ENCODE measurements at regions not wholly inside any gene's neighbourhood (a gene's known extent, or its start where the extent isn't known, plus 50 kb on each side); places are given as distances from the start of the nearest gene placed in this dataset.

DNA sequence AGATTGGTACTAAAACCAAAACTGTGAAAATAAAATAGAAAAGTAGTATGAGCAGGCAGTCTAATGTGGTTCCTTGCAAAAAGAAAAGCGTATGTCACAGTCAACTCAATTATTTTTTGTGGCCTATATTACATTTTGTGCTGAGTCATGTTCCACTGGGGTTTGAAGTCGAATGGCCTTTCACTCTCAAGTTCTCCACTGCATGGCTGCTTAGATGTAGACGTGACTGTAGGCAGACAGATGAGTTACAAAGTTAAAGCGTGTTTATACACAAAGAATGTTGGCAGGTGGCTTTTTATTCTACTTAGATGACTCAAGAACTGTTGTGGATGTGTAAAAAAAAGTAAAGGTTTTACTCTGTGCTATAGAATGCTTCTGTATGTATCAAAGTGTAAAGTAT, 133.9 kb downstream of the SLITRK6 start:
- DNase-seq (ENCODE audit: low read depth in 2 of 3, low spot score in 2 of 3), result no peak

DNA sequence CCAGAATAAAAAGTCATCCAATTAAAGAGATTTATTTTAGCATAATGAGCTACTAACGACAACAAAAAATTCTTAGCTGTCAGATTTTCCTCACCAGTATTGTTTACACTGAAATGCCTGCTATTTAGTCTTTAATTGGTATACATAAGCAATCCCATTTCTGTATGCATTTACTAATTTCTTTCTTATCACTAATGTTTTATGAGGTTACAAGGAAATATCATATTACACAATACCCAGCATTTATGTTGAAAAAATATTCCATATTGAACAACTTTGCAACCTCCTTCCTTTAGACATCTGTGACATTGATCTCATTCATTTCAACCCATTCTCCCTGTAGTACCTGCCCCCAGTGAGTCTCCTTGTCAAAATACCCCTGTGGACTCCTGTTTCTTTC, 135.4 kb downstream of the SLITRK6 start:
- DNase-seq (ENCODE audit: low read depth in 2 of 3, low spot score in 2 of 3), result no peak

DNA sequence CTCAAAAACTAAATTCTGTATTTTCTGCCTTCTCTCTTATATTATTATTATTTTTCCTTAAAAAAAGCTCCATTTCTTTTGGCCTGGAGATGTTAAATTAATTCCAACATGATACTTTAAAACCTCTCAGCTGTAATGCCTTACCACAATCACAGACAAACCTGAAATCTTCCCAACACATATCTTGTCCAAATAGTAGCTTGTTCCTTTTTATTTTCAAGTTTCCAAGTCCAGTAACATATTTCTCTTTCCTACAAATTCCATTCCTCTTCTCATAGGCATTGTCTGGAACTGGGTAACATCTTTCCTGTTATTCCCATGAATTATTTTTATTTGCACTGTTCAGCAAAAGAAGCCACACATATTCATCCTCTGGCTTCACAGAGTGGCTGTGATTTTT, 137.0 kb downstream of the SLITRK6 start:
- DNase-seq (ENCODE audit: low read depth in 2 of 3, low spot score in 2 of 3), result no peak

DNA sequence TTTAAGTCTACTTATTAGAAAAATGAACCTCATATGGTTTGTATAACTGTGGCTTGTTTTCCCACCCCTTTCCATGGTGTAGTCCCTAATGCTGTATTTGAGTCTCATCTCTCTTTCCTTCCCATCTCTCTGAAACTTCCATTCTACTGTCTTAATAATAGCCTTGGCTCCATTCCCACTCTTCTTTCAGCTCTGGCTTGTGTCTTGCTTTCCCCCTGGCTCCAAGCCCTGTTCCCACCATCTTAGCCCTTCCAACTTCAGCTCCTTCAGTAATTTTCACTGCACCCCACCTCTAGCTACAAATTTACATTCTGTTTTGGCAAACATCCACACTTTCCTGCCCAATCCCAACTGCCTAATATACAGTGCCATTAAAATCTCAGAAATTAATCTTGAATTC, 137.5 kb downstream of the SLITRK6 start:
- no peak for DNase-seq (ENCODE audit: low read depth in 2 of 3, low spot score in 2 of 3)

DNA sequence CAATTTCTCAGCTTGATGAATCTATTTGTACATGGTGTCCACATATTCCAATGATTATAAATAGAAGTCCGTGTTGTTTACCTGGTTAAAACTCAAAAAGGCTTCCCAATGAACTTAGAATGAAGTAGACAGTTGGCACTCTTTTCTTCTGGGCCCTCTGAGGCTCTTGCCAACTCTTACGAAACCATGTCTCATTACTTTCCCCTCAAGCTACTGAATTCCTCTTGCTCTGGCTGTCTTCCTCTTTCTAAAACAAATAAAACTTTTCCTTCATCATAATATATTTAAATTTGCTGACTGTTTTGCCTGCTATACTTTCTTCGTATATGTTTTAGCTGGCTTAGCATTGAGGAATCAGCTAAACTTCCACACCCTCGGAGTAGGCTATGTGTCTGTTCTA, 139.7 kb downstream of the SLITRK6 start:
- DNase-seq (ENCODE audit: low read depth in 2 of 3, low spot score in 2 of 3), result no peak

DNA sequence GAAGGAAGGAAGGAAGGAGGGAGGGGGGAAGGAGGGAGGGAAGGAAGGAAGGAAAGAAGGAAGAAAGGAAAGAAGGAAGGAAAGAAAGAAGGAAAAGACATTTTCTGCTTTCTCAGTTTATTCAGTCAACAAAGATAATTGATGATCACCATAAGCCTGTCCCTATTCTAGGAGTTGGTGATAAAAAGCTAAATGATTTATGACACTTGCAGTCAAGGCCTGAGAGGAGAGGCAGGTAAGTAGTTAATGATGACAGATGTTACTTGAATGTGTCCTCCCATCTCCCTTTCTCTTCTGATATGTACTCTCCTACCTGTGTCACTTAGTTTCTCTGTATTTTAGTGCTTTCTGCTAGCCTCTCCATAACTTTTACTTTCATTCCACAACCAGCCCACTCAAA, 141.3 kb downstream of the SLITRK6 start:
- no peak for DNase-seq (ENCODE audit: low read depth in 2 of 3, low spot score in 2 of 3)

DNA sequence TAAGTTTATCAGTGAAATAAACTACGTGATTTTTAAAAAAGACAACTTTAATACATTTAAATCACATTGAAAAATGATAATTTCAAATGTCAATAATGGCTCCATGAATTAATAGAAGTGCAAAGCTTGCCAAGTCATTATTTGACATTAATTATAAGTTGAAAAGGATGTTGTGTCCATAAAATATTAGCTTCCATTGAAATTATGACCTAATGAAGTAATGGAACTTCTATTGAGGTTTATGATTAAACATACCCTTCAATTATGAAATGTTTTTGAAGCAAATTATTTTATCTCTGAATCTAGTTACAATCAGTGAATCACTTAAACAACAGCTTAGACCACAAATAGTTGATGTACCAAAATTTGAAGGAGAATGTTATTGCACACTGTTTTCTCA, 144.2 kb downstream of the SLITRK6 start:
- DNase-seq (ENCODE audit: low read depth in 2 of 3, low spot score in 2 of 3), result no peak

DNA sequence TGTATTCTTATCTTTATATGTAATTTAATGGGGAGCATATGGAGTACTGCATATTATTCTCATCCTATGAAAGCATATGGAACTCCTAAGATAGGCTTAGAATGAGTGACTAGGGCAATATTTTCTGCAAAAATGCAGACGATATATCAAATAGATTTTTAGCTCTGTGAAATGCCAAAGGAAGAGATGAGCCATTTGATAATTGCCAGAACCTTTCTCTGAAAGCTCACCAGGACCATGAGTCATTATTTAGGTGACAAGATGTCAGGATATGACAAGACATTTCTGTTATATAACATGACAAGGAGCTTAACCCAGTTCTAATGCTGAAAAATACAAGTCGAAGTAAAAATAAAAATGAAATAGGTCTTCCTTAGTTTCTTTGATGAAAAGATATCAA, 145.0 kb downstream of the SLITRK6 start:
- no peak for DNase-seq (ENCODE audit: low read depth in 2 of 3, low spot score in 2 of 3)

DNA sequence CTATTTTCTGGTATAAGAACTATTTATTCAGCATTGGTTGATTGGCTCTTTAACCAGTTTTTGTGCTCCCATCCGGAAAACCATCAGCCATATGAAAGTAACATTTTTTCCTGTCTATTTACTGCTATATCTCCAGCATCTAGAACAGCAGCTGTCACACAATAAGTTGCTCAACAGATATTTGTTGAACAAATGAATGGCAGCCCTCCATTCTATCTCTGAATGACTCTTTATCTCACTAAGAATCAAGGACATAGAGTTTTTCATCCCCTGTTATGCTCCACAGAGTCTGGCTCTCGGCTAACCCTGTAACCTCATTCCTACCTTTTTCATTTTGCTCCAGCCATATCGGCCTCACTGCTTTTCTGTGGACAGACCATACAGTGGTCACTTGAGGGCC, 145.5 kb downstream of the SLITRK6 start:
- DNase-seq (ENCODE audit: low read depth in 2 of 3, low spot score in 2 of 3), result no peak

DNA sequence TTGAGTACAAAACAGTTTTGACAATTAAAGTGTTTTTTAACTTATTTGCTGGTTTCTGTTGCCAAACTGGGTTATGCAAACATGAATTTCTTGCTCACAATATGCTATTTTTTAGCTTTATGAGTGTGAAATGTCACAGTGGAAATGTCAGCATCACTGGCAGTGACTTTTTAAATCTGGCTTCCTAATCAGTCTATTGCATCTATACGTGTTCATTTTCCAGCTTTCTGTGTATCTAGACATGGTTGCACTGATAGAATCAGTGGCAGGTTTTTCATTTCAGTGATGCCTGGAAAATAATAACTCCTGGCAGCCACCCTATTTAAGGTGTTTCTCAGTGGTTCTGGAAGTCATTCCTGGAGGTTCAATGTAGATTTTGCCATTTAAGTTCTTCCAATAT, 146.7 kb downstream of the SLITRK6 start:
- DNase-seq (ENCODE audit: low read depth in 2 of 3, low spot score in 2 of 3), result no peak

DNA sequence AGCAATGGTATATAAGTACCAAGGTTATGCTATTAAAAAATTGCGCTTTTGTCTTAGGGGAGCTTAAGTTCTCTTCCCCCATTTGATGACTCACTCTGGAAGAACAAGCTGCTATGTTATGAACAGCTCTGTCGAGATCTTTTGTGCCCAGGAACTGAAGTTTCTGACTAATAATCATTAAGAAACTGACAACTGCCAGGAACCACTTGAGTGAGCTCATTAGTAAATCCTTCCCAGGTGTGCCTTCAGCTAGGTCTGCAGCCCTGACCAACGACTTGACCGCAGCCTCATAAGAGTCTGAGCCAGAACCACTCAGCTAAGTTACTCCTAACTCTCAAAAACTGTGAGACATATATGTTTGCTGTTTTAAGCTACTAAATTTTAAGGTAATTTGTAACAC, 147.8 kb downstream of the SLITRK6 start:
- no peak for DNase-seq (ENCODE audit: low read depth in 2 of 3, low spot score in 2 of 3)

DNA sequence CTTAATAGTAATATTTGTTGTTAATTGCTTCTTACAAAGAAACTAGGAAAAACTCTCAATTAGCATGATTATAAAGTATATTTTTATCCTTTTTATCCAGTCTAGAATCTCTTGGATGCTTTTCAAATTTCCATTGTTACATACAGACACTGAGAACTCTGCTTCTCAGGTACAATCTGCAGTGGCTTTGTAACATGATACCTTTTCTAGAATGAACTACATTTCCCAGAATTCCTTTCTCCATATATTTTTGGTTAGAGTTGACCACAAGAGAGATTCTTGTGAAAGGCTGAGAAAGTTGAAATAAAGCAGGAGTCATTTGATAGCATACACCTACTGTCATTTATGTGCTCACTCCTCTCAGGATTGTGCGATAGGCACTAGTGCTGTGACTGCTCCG, 148.6 kb downstream of the SLITRK6 start:
- DNase-seq (ENCODE audit: low read depth in 2 of 3, low spot score in 2 of 3), result no peak

DNA sequence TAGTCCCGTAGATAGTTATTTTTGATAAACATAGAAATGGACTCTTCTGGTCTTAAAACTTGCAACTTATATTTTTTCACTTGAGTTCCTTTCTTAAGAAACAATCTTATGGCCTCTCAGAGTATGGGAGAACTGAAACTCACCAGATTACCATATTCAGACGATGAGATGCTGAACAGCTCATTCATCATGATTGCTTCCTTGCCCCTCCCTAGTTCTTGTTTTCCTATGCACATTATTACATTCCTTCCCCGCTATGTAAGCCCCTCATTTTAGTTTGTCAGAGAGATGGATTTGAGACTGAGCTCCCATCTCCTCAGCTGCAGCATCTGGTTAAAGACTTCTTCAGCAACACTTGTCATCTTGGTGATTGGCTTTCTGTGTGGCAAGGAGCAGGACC, 158.5 kb downstream of the SLITRK6 start:
- no peak for DNase-seq (ENCODE audit: low read depth in 2 of 3, low spot score in 2 of 3)

DNA sequence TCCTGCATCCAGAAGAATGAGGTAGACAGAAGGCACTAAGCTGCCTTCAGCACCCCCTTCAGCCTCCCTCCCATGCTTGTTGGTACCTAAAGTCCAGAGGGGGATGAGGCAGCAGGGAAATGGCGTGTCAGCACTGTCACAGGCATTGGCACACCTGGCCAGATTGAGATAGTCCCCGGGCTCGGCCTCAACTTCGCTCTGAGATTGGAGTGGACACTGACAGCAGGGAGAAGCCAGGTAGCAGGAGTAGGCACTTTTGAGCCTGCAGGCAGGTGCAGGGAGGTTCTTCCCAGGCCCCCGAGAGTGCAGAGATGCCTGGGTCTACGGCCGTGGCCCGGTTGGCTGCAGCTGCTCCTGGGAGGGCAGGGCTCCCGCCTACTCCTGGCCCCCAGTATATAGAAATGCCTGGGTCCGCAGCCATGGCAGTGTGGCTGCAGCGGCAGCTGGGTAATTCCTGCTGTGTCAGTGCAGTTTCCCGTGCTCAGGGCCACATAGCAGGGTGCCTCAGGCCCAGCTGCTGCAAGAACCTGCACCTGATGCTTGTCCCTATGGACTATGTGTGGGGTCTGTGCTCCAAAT, 160.3 kb downstream of the SLITRK6 start:
- no peak for DNase-seq (ENCODE audit: low read depth in 2 of 3, low spot score in 2 of 3)

DNA sequence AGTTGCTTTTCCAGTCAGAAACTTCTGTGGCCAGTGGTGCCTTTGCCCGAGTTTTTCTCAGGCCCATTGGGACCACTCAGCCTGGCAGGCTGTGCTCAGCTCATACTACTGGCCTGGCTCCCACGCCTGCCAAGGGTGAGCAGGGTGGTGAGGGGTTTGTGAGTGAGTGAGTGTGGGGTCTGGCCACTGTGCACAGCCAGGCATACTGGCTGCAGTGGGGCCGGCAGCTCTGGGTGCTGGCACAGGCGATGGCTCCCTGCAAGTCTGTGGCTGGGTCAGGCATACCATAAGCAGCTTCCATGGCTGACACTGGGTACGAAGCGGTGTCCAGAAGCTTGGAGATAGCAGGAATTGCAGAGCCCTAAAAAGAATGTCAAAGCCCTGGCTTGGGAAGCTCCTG, 161.0 kb downstream of the SLITRK6 start:
- DNase-seq (ENCODE audit: low read depth in 2 of 3, low spot score in 2 of 3), result no peak

DNA sequence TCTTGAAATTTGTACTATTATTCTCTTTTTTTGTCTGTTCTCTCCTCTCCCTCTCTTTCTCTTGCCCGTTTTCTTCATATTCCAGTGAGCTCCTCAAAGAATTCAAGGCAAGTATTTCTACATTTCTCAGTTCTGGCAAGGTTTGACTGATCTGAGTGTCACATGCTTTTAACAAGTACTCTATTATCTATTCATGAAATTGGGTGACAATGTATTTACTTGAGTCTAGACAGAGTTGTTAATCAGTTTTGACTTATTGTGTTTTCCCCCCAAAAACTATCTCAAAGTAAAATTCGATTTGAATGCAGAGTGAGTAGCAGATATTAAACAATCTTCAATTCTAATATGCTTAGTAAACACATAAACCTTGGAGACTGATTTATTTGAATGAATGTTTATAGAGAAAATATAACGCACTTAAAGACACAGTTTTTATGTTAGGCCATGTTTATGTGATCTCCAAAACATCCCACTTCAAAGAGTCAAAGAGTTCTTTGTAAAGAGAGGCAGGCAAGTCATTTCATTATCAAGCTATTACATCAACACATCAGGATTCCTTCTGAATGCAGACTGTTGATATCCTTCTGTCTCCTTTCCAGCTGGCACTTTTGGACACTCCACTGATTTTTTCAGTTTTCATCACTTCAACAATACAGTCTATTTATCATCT, 166.6 kb downstream of the SLITRK6 start:
- DNase-seq (ENCODE audit: low read depth in 2 of 3, low spot score in 2 of 3), result no peak

DNA sequence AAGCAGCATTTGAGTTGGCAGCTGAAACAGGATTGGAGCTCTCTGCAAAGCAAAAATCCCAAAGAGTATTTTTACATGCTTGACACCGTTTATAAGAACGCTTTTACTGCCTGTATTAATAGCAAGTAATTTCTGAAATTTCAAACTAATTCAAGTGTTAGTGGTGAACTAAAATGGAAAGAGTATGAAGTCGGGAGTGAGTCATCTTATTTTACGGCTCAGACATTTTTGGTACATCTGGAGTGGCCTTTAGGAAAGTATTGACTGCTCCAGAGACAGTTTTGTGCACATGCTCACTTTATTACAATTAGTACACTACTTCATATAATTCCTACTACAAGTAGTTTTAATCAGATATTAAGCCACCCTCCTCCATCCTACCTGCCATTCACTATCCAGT, 167.4 kb downstream of the SLITRK6 start:
- no peak for DNase-seq (ENCODE audit: low read depth in 2 of 3, low spot score in 2 of 3)

DNA sequence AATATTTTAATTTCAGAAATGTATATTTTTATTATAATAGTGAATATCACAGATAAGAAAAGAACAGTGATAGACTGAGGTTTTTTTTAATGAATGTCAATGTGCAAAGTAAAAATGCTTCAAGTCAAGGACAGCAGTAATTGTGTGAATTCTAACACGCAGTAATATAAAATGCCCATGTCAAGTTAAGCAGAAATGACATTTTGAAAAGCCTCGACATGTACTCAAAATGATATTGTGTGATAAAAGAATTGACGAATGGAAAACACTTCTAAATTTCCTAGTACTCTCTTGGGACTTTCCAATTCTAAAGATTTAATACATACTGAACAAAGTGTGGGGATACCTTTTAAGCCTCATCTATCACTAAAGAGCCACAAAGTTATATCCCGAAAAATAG, 172.6 kb downstream of the SLITRK6 start:
- DNase-seq (ENCODE audit: low read depth in 2 of 3, low spot score in 2 of 3), result no peak

DNA sequence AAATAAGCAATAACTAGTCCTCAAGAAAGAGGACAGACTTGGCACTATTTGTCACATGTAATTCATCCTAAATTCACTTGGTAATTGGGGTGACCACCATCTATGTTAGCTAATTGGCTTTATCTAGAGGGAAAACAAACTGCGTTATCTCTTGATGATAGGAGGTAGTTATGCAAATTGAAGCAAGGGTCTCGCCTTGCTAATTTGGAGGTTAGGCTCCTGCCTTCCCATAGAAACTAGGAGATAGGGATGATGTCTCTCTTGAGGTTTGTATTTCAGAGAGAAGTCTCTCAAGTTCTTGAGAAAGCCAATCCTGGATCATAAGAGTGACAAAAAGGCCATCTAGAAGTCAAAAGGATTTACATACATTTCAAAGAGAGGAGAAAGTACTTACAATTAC, 179.9 kb downstream of the SLITRK6 start:
- DNase-seq (ENCODE audit: low read depth in 2 of 3, low spot score in 2 of 3), result no peak

DNA sequence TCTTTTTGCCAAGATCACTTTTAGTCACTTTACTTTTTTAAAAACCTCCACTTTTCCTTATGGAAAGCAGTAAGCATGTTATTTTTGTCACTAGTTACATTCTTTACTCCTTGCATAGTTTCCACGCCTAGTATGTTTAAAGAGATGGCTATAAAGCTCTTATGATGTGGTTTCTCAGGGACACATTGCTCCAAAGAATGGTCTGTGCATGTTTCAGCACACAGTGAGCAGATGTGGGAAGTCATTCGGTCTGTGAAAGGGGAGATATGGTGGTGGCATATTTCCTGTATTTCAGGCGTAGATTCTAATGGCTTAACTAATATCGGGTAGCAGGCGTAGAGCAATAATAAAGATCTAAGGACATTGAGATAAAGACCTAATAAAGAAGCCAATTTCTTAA, 180.7 kb downstream of the SLITRK6 start:
- DNase-seq (ENCODE audit: low read depth in 2 of 3, low spot score in 2 of 3), result no peak

DNA sequence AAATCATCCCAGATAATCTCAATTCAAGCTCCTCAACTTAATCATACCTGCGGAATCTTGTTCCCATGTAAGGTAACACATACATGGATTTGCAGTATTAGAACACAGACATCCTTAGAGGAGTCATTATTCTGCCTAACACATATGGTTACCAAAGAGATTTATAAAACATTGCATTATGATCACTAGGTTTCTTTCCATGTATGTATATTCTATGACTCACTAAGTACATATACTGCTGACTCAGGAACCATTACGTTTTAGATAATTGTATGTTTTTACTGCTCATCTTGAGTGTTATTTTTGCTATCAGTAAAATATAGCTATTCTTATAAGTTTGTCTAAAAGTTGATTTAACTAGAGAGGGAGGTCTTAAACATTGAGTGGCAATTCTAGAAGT, 182.9 kb downstream of the SLITRK6 start:
- DNase-seq (ENCODE audit: low read depth in 2 of 3, low spot score in 2 of 3), result no peak

DNA sequence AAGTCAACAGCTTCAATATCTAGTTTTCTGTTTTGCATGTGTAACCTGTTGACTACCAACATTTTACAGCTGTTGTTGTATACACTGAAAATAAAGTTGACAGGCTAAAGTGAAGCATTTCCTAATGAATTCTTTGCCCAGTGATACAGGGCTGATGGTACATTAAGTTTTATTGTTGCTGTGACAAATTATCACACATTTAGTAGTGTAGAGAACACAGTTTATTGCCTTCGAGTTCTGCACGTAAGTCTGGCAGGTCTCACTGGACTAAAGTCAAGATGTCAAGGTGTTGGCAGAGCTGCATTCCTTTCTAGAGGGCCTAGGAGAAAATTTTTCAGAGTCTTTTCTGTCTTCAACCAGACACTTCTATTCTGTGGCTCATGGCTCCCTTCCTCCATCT, 184.2 kb downstream of the SLITRK6 start:
- no peak for DNase-seq (ENCODE audit: low read depth in 2 of 3, low spot score in 2 of 3)

DNA sequence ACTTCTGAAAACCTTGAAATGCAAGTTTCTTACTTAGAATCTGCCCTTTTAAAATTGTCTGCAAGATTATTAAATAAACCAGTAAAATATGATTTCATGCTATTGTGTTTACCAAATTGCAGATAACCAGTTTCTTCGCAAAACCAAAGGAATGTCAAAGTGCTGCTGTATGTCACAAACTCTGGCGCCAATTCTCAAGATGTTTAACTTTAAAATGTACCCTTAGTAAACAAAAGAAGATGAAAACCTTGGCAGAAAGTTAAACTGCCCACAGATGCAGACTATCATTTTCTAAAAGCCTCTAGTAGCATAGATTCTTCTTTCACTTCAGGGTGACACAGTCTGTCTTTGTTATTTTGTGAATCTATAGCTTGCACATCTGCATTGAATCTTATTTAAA, 189.2 kb downstream of the SLITRK6 start:
- DNase-seq (ENCODE audit: low read depth in 2 of 3, low spot score in 2 of 3), result no peak
